CD14-positive monocyte (primary cell): ENCODE measurements at regions not wholly inside any gene's neighbourhood (a gene's known extent, or its start where the extent isn't known, plus 50 kb on each side); places are given as distances from the start of the nearest gene placed in this dataset.

ENCODE experiments used
- DNase-seq, 3 donors: peaks; one replicate each; pipeline ENCODE4 v3.0.0-alpha.2; 2011 to 2022
- H2AFZ ChIP-seq: 2 replicates; pipeline ENCODE4 v1.6.0; 2012; ENCODE audit warnings: mild to moderate bottlenecking, low read depth, low read length, inconsistent platforms; ENCODE audit not compliant: insufficient read depth, poor library complexity, severe bottlenecking
- H3K27ac ChIP-seq, 2 donors: 1 replicate in 1 of 2; 2 replicates in 1 of 2; pipeline ENCODE4 v1.5.1; 2012 to 2013; ENCODE audit warnings: low read length in 2 of 2, control low read depth in 1 of 2, inconsistent platforms in 1 of 2, low read depth in 1 of 2, mild to moderate bottlenecking in 1 of 2
- H3K27me3 ChIP-seq, 2 donors: one replicate each; pipeline versions ENCODE4 v1.6.0 to v1.6.1; 2011 to 2013; ENCODE audit warnings: low read length in 2 of 2; ENCODE audit not compliant: control insufficient read depth in 2 of 2, insufficient read depth in 2 of 2
- H3K36me3 ChIP-seq, 2 donors: replicated peaks in 1 of 2; 1 replicate in 1 of 2; 2 replicates in 1 of 2; pipeline versions ENCODE4 v1.5.1 to v1.6.1; 2012 to 2013; ENCODE audit warnings: low read length in 2 of 2, control low read depth in 1 of 2, inconsistent platforms in 1 of 2, mild to moderate bottlenecking in 1 of 2; ENCODE audit not compliant: insufficient read depth in 2 of 2, control insufficient read depth in 1 of 2
- H3K4me1 ChIP-seq, 2 donors: 1 replicate in 1 of 2; 2 replicates in 1 of 2; pipeline versions ENCODE4 v1.5.1 to v1.6.1; 2012 to 2013; ENCODE audit warnings: low read length in 2 of 2, control low read depth in 1 of 2, inconsistent platforms in 1 of 2, mild to moderate bottlenecking in 1 of 2, moderate library complexity in 1 of 2; ENCODE audit not compliant: insufficient read depth in 2 of 2, control insufficient read depth in 1 of 2
- H3K4me2 ChIP-seq: replicated peaks from 2 replicates; pipeline ENCODE3; 2012; ENCODE audit warnings: low read length, moderate library complexity, mild to moderate bottlenecking; ENCODE audit not compliant: poor library complexity, severe bottlenecking; ENCODE audit errors: extremely low read depth
- H3K4me3 ChIP-seq, 3 experiments: fragments of 200-600 bp in 1 of 3; sonication (generic) in 1 of 3; replicated peaks in 1 of 3; 1 replicate in 2 of 3; 2 replicates in 1 of 3; pipeline ENCODE4 v1.5.1; 2011 to 2013; ENCODE audit warnings: low read length in 3 of 3, mild to moderate bottlenecking in 3 of 3, control low read depth in 2 of 3, low read depth in 2 of 3, inconsistent platforms in 1 of 3, moderate library complexity in 1 of 3
- H3K79me2 ChIP-seq: 2 replicates; pipeline ENCODE4 v1.6.0; 2012; ENCODE audit warnings: mild to moderate bottlenecking, control low read depth, inconsistent platforms, low read length, moderate library complexity; ENCODE audit not compliant: insufficient read depth
- H3K9ac ChIP-seq: 2 replicates; pipeline ENCODE4 v1.6.0; 2017; ENCODE audit warnings: low read length, mild to moderate bottlenecking; ENCODE audit not compliant: insufficient read depth, poor library complexity, severe bottlenecking
- H3K9me3 ChIP-seq, 2 donors: replicated peaks in 1 of 2; 1 replicate in 1 of 2; 2 replicates in 1 of 2; pipeline versions ENCODE4 v1.5.1 to v1.6.1; 2012 to 2013; ENCODE audit warnings: low read length in 2 of 2, control low read depth in 1 of 2; ENCODE audit not compliant: control insufficient read depth in 1 of 2, insufficient read depth in 1 of 2
- H4K20me1 ChIP-seq: 2 replicates; pipeline ENCODE4 v1.6.0; 2012; ENCODE audit warnings: mild to moderate bottlenecking, low read length, control low read depth, moderate library complexity; ENCODE audit not compliant: insufficient read depth
- H3K27ac Mint-ChIP-seq, 7 donors: one replicate each; pipeline ENCODE4 v1.8.0; 2020; ENCODE audit warnings: mild to moderate bottlenecking in 7 of 7, mixed read lengths in 7 of 7, moderate library complexity in 6 of 7, inconsistent platforms in 2 of 7
- H3K27me3 Mint-ChIP-seq, 3 donors: one replicate each; pipeline ENCODE4 v1.8.0; 2021 to 2022; ENCODE audit warnings: low read depth in 3 of 3, mild to moderate bottlenecking in 3 of 3, mixed read lengths in 3 of 3, moderate library complexity in 3 of 3, inconsistent platforms in 1 of 3
- H3K36me3 Mint-ChIP-seq, 2 donors: one replicate each; pipeline ENCODE4 v1.8.0; 2020; ENCODE audit warnings: mixed read lengths in 2 of 2, inconsistent platforms in 1 of 2, mild to moderate bottlenecking in 1 of 2
- H3K4me1 Mint-ChIP-seq: one replicate; pipeline ENCODE4 v1.8.0; 2020; ENCODE audit warnings: mild to moderate bottlenecking, mixed read lengths
- H3K4me3 Mint-ChIP-seq, 2 donors: one replicate each; pipeline ENCODE4 v1.8.0; 2020; ENCODE audit warnings: mild to moderate bottlenecking in 2 of 2, mixed read lengths in 2 of 2, moderate library complexity in 1 of 2
- H3K9me3 Mint-ChIP-seq, 7 donors: one replicate each; pipeline ENCODE4 v1.8.0; 2020 to 2022; ENCODE audit warnings: mixed read lengths in 7 of 7, mild to moderate bottlenecking in 6 of 7, moderate library complexity in 6 of 7, inconsistent platforms in 2 of 7
- whole genome bisulfite sequencing: methylation state at CpG from one replicate; pipeline ENCODE4 v1.1.5; 2013; ENCODE audit warnings: missing lambda C conversion rate; ENCODE audit not compliant: insufficient coverage; 5-methylcytosine and 5-hydroxymethylcytosine counted together
- intact Hi-C, 2 donors: fragments of 100-400 bp; cut with micrococcal nuclease; formaldehyde crosslinking; loops; one replicate each; pipeline versions ENCODE4 v1.15.0 to v1.15.1; 2023
- TF ChIP-seq, protein P1 (sequence below): fragments of 200-600 bp; IDR thresholded peaks from one replicate; pipeline ENCODE4 v1.8.0; 2022; ENCODE audit warnings: antibody characterized with exemption, mild to moderate bottlenecking

DNA sequence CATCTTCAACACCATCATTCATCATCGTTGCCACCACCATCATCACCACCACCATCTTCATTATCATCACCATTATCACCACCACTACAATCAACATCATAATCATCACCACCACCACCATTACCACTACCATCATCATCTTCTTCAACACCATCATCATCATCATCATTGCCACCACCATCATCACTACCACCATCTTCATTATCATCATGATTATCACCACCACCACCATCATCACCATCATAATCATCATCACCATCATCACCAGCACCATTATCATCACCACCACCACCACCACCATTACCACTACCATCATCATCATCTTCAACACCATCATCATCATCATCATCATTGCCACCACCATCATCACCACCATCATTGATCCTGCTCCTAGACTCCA is 112.7 kb downstream of the OAT start:
- WGBS, result 92% methylated on average over 1 of the region's 1 CpG
- Histone ChIP-seq H3K4me3 (no peak overlapping the region), H3K27ac (peak overlapping the region; percentile 63 to 91), H3K79me2 (no peaks in the 10 kb centered on the region), H3K9ac (no peak overlapping the region), H3K4me1 (peaks cover 29 to 37% of the 10 kb centered on the region in 2 donors), H2AFZ (no peak overlapping the region), H3K9me3 (peaks cover 6 to 11% of the 10 kb centered on the region in 2 donors), H4K20me1 (no peaks in the 10 kb centered on the region), H3K36me3 (no peaks in the 10 kb centered on the region), H3K27me3 (no peaks in the 10 kb centered on the region), H3K4me2 (no peak overlapping the region)
- no peak for DNase-seq
- Mint-ChIP-seq H3K27ac (no peak overlapping the region), H3K4me3 (no peak overlapping the region), H3K27me3 (peaks cover 0 to 2% (median 0%) of the 10 kb centered on the region in 3 donors), H3K9me3 (peaks cover 5 to 11% (median 8%) of the 10 kb centered on the region in 7 donors), H3K36me3 (peaks cover 6% of the 10 kb centered on the region in 2 donors), H3K4me1 (peaks cover 18% of the 10 kb centered on the region)
- TF ChIP-seq, protein P1, sequence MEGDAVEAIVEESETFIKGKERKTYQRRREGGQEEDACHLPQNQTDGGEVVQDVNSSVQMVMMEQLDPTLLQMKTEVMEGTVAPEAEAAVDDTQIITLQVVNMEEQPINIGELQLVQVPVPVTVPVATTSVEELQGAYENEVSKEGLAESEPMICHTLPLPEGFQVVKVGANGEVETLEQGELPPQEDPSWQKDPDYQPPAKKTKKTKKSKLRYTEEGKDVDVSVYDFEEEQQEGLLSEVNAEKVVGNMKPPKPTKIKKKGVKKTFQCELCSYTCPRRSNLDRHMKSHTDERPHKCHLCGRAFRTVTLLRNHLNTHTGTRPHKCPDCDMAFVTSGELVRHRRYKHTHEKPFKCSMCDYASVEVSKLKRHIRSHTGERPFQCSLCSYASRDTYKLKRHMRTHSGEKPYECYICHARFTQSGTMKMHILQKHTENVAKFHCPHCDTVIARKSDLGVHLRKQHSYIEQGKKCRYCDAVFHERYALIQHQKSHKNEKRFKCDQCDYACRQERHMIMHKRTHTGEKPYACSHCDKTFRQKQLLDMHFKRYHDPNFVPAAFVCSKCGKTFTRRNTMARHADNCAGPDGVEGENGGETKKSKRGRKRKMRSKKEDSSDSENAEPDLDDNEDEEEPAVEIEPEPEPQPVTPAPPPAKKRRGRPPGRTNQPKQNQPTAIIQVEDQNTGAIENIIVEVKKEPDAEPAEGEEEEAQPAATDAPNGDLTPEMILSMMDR, result no peak
- intact Hi-C loops, result loop anchor here in 1 of 2 donors (2.0 to 10.0 kb wide), 2 partner anchors 15 to 161 kb away; no protein-coding TSS in a partner anchor

DNA sequence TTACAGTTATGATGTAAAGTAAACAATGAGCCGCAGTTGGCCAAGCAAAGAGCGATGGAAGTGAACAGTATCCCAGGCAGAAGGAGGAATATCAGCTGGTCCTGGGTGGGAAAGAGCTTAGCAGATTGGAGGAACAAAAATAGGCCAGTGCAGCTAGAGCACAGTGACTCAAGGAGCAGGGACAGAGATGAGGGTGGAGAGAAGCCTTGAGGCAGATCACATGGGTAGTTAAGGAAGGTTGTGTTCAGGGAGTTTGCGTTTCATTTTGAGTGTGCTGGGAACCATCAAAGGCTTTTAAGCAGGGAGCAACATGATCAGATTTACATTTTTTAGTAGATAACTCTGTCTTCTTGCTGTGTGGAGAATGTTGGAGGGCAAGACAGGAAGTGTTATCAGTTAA is 113.6 kb downstream of the OAT start:
- peak in 1 of 3 donors; percentile 35 for DNase-seq
- H3K27me3 ChIP-seq, result no peaks in the 10 kb centered on the region
- peaks cover 14 to 19% of the 10 kb centered on the region in 2 donors for H3K9me3 ChIP-seq
- TF ChIP-seq, protein P1, result no peak
- Mint-ChIP-seq H3K4me1 (peaks cover 18% of the 10 kb centered on the region), H3K27me3 (peaks cover 0 to 2% (median 0%) of the 10 kb centered on the region in 3 donors), H3K27ac (no peak overlapping the region), H3K4me3 (no peak overlapping the region), H3K36me3 (peaks cover 10 to 14% of the 10 kb centered on the region in 2 donors), H3K9me3 (peaks cover 13 to 19% (median 17%) of the 10 kb centered on the region in 7 donors)
- no peak overlapping the region for H2AFZ ChIP-seq
- H3K9ac ChIP-seq, result no peak overlapping the region
- H3K36me3 ChIP-seq, result no peaks in the 10 kb centered on the region
- no peak overlapping the region for H3K4me3 ChIP-seq
- no peaks in the 10 kb centered on the region for H3K79me2 ChIP-seq
- H4K20me1 ChIP-seq, result no peaks in the 10 kb centered on the region
- intact Hi-C loops, result loop anchor here in 1 of 2 donors (10.0 kb wide), 1 partner anchor 160 kb away; no protein-coding TSS in a partner anchor
- no peak overlapping the region for H3K4me2 ChIP-seq
- WGBS, result 100% methylated on average over 2 of the region's 3 CpGs
- H3K27ac ChIP-seq, result peak overlapping the region in 1 of 2 donors; percentile 91
- H3K4me1 ChIP-seq, result peaks cover 29 to 37% of the 10 kb centered on the region in 2 donors
